ENCODE measurements at regions not wholly inside any gene's neighbourhood (a gene's known extent, or its start where the extent isn't known, plus 50 kb on each side); places are given as distances from the start of the nearest gene placed in this dataset.
A peak's percentile ranks its signal among the peaks of the same experiment; 100 is the strongest.

GRCh38 chr4:136653640-136654406, 878.5 kb downstream of the PCDH18 start:
- Mint-ChIP-seq H3K4me3 (no peak overlapping the region), H3K27me3 (no peaks in the 10 kb centered on the region), H3K27ac (no peak overlapping the region), H3K9me3 (peaks cover 0 to 3% (median 2%) of the 10 kb centered on the region in 3 donors), H3K36me3 (no peaks in the 10 kb centered on the region), H3K4me1 (no peaks in the 10 kb centered on the region)

- Mint-ChIP-seq H3K4me1 (no peaks in the 10 kb centered on the region), H3K4me3 (no peak overlapping the region), H3K27me3 (no peaks in the 10 kb centered on the region), H3K27ac (no peak overlapping the region), H3K9me3 (peaks cover 2 to 5% (median 3%) of the 10 kb centered on the region in 3 donors), H3K36me3 (no peaks in the 10 kb centered on the region)
Measured at GRCh38 chr4:136651932-136652331, 880.4 kb downstream of the PCDH18 start.

GRCh38 chr4:136651278-136651667, 881.0 kb downstream of the PCDH18 start:
- Mint-ChIP-seq H3K4me1 (no peaks in the 10 kb centered on the region), H3K9me3 (peaks cover 2 to 3% (median 3%) of the 10 kb centered on the region in 3 donors), H3K4me3 (no peak overlapping the region), H3K27me3 (no peaks in the 10 kb centered on the region), H3K27ac (no peak overlapping the region), H3K36me3 (no peaks in the 10 kb centered on the region)

- Mint-ChIP-seq H3K9me3 (peaks cover 0 to 3% (median 2%) of the 10 kb centered on the region in 3 donors), H3K4me1 (no peaks in the 10 kb centered on the region), H3K27ac (no peak overlapping the region), H3K4me3 (no peak overlapping the region), H3K27me3 (no peaks in the 10 kb centered on the region), H3K36me3 (no peaks in the 10 kb centered on the region)
Measured at GRCh38 chr4:136650541-136651277, 881.6 kb downstream of the PCDH18 start.

- peaks cover 0 to 3% (median 2%) of the 10 kb centered on the region in 3 donors for H3K9me3 Mint-ChIP-seq
- no peak overlapping the region for H3K4me3 Mint-ChIP-seq
- no peak overlapping the region for H3K27ac Mint-ChIP-seq
- no peaks in the 10 kb centered on the region for H3K4me1 Mint-ChIP-seq
- H3K36me3 Mint-ChIP-seq = no peaks in the 10 kb centered on the region
- H3K27me3 Mint-ChIP-seq = no peaks in the 10 kb centered on the region
Measured at GRCh38 chr4:136644279-136644678, 888.0 kb downstream of the PCDH18 start.

GRCh38 chr4:136643416-136643815, 888.9 kb downstream of the PCDH18 start:
- Mint-ChIP-seq H3K4me3 (no peak overlapping the region), H3K27me3 (no peaks in the 10 kb centered on the region), H3K27ac (no peak overlapping the region), H3K9me3 (peaks cover 0 to 3% (median 2%) of the 10 kb centered on the region in 3 donors), H3K36me3 (no peaks in the 10 kb centered on the region), H3K4me1 (no peaks in the 10 kb centered on the region)

- H3K27ac Mint-ChIP-seq = peak overlapping the region in 1 of 3 donors; percentile 35
- H3K9me3 Mint-ChIP-seq = no peaks in the 10 kb centered on the region
- H3K4me1 Mint-ChIP-seq = no peaks in the 10 kb centered on the region
- no peaks in the 10 kb centered on the region for H3K36me3 Mint-ChIP-seq
- H3K27me3 Mint-ChIP-seq = no peaks in the 10 kb centered on the region
- H3K4me3 Mint-ChIP-seq = no peak overlapping the region
Measured at GRCh38 chr4:136637071-136637777, 895.1 kb downstream of the PCDH18 start.

- no peaks in the 10 kb centered on the region for H3K36me3 Mint-ChIP-seq
- H3K4me3 Mint-ChIP-seq = no peak overlapping the region
- no peaks in the 10 kb centered on the region for H3K9me3 Mint-ChIP-seq
- no peak overlapping the region for H3K27ac Mint-ChIP-seq
- H3K27me3 Mint-ChIP-seq = no peaks in the 10 kb centered on the region
- H3K4me1 Mint-ChIP-seq = no peaks in the 10 kb centered on the region
Measured at GRCh38 chr4:136636155-136636554, 896.1 kb downstream of the PCDH18 start.

GRCh38 chr4:136634121-136634520, 898.2 kb downstream of the PCDH18 start:
- Mint-ChIP-seq H3K27ac (no peak overlapping the region), H3K27me3 (no peaks in the 10 kb centered on the region), H3K4me3 (no peak overlapping the region), H3K9me3 (no peaks in the 10 kb centered on the region), H3K4me1 (no peaks in the 10 kb centered on the region), H3K36me3 (no peaks in the 10 kb centered on the region)

GRCh38 chr4:136599890-136600289, 932.4 kb downstream of the PCDH18 start:
- no peaks in the 10 kb centered on the region for H3K36me3 Mint-ChIP-seq
- H3K27me3 Mint-ChIP-seq = no peaks in the 10 kb centered on the region
- peaks cover 6 to 16% (median 8%) of the 10 kb centered on the region in 3 donors for H3K9me3 Mint-ChIP-seq
- H3K27ac Mint-ChIP-seq = no peak overlapping the region
- H3K4me3 Mint-ChIP-seq = no peak overlapping the region
- no peaks in the 10 kb centered on the region for H3K4me1 Mint-ChIP-seq

- peaks cover 0 to 3% (median 0%) of the 10 kb centered on the region in 3 donors for H3K9me3 Mint-ChIP-seq
Measured at GRCh38 chr4:136590440-136590839, 941.9 kb downstream of the PCDH18 start.

GRCh38 chr4:136583567-136583966, 948.7 kb downstream of the PCDH18 start:
- Mint-ChIP-seq H3K9me3 (peaks cover 2 to 8% (median 3%) of the 10 kb centered on the region in 3 donors), H3K4me3 (no peak overlapping the region), H3K27me3 (no peaks in the 10 kb centered on the region), H3K27ac (no peak overlapping the region), H3K36me3 (no peaks in the 10 kb centered on the region), H3K4me1 (no peaks in the 10 kb centered on the region)

More at GRCh38 chr4:136590440-136590839, 941.9 kb downstream of the PCDH18 start:
- H3K4me1 Mint-ChIP-seq = no peaks in the 10 kb centered on the region
- H3K27ac Mint-ChIP-seq = no peak overlapping the region
- H3K27me3 Mint-ChIP-seq = no peaks in the 10 kb centered on the region
- no peak overlapping the region for H3K4me3 Mint-ChIP-seq
- H3K36me3 Mint-ChIP-seq = no peaks in the 10 kb centered on the region

- no peaks in the 10 kb centered on the region for H3K36me3 Mint-ChIP-seq
- no peaks in the 10 kb centered on the region for H3K27me3 Mint-ChIP-seq
- H3K4me3 Mint-ChIP-seq = no peak overlapping the region
- peaks cover 5 to 8% (median 5%) of the 10 kb centered on the region in 3 donors for H3K9me3 Mint-ChIP-seq
- no peaks in the 10 kb centered on the region for H3K4me1 Mint-ChIP-seq
- no peak overlapping the region for H3K27ac Mint-ChIP-seq
Measured at GRCh38 chr4:136581119-136581518, 951.2 kb downstream of the PCDH18 start.

GRCh38 chr4:136575146-136575545, 957.1 kb downstream of the PCDH18 start:
- H3K36me3 Mint-ChIP-seq = no peaks in the 10 kb centered on the region
- H3K9me3 Mint-ChIP-seq = peaks cover 5 to 8% (median 8%) of the 10 kb centered on the region in 3 donors
- H3K4me3 Mint-ChIP-seq = no peak overlapping the region
- no peak overlapping the region for H3K27ac Mint-ChIP-seq
- no peaks in the 10 kb centered on the region for H3K4me1 Mint-ChIP-seq
- no peaks in the 10 kb centered on the region for H3K27me3 Mint-ChIP-seq

- Mint-ChIP-seq H3K9me3 (peaks cover 2 to 8% (median 5%) of the 10 kb centered on the region in 3 donors), H3K36me3 (no peaks in the 10 kb centered on the region), H3K27ac (peak overlapping the region in 1 of 3 donors; percentile 77), H3K27me3 (no peaks in the 10 kb centered on the region), H3K4me1 (no peaks in the 10 kb centered on the region), H3K4me3 (no peak overlapping the region)
Measured at GRCh38 chr4:136573460-136573859, 958.8 kb downstream of the PCDH18 start.
